ENCODE measurements at regions not wholly inside any gene's neighbourhood (a gene's known extent, or its start where the extent isn't known, plus 50 kb on each side); places are given as distances from the start of the nearest gene placed in this dataset.
"Not testable (repeated sequence)": the region's sequence is repeated elsewhere in the genome, so short reads cannot be mapped to it uniquely, and the experiment has no call there.

DNA sequence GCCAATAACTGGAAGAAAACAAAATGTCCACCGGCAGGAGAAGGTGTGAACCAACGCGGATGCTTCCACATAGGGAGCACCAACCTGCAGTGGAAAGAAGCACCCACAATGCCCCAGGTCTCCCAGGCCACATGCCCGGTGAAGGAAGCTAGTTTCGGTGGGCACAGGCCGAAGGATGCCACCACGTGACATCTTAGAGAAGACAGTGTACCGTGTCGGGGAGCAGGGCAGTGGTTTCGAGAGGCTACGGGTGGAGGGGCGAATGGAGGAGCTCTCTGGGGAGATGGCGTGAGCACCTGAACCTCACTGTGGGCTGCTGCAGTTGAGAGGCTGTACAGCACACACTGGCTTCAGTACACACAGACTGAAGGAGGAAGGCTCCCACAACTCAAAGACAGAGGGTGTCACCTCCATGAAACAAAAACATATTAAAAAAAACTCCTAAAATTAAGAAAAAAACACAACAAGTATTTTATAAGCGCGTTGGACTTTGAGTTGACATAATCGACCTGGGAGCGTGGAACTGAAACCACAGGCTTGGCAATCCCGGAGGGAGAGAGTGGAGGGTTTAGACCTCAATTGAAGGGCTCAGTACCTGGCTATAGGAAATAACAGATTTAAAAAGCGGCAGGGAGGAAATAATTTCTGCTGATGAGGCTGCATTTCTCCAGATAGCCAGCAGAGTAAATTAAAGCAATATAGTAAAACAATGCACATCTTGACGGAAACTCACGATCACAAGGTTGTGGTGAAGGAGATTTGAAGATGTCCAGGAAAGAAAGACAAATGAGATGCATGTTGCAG, 160.1 kb downstream of the RTP5 start:
- DNase-seq (ENCODE audit: low read depth), result no peak

DNA sequence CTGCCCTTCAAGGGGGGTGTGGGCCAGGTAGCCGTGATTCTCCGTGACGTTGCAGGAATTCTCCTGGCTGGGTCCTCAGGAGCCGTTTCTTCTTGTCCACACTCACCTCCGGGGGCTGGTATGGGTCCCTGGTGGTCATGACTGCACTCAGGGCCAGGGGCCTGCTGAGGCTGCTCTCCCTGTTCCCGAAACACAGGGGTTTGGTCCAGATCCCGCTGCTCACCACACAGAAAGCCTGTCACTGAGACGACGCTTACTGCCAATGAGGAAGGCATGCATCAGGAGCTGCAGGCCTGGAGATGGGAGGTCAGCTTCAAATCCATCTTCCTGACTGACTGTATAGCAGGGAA, 160.7 kb downstream of the RTP5 start:
- DNase-seq (ENCODE audit: low read depth), result no peak

DNA sequence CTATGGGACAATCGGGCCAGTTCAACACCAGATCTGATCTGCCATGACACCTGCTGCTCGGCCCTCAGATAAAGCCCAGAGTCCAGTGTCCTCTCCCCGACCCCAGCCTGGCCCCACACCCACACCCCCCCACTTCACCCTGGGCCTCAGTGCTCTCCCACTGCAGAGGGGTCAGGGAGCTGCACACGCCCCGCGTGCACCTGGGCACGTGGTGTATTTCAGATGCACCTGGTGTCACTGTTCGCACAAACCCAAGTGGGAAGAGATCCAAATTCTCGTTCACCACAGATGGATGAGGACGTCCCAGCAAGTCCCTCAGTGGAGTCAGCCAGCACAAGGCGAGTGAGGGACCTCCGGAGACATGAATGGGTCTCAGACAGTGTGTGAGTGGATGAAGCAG, 161.3 kb downstream of the RTP5 start:
- no peak for DNase-seq (ENCODE audit: low read depth)

DNA sequence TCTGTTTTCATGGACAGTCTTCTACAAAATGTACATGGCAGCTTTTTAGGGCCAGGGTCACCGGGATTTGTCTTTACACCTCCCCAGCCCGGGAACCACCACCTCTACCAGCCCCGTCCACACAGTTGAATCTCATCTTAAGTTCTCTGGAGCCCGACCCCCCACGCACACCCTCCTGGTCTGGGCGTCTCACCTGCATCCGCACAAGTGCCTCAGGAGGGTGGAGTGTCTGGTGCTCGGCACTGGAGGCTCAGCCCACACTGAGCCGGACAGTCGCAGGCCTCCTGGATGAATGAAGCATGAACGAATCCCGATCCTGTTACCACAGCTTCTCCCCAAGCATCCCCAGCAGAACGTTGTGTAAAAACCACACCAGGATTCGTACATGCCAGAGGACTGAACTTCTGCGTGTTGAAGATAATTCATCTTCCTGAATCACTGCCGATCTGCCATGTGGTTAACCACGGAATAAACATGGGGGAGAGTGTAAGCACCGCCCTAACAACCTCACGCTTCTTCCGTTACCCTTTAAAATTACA, 162.0 kb downstream of the RTP5 start:
- peak; percentile 47 for DNase-seq (ENCODE audit: low read depth)

DNA sequence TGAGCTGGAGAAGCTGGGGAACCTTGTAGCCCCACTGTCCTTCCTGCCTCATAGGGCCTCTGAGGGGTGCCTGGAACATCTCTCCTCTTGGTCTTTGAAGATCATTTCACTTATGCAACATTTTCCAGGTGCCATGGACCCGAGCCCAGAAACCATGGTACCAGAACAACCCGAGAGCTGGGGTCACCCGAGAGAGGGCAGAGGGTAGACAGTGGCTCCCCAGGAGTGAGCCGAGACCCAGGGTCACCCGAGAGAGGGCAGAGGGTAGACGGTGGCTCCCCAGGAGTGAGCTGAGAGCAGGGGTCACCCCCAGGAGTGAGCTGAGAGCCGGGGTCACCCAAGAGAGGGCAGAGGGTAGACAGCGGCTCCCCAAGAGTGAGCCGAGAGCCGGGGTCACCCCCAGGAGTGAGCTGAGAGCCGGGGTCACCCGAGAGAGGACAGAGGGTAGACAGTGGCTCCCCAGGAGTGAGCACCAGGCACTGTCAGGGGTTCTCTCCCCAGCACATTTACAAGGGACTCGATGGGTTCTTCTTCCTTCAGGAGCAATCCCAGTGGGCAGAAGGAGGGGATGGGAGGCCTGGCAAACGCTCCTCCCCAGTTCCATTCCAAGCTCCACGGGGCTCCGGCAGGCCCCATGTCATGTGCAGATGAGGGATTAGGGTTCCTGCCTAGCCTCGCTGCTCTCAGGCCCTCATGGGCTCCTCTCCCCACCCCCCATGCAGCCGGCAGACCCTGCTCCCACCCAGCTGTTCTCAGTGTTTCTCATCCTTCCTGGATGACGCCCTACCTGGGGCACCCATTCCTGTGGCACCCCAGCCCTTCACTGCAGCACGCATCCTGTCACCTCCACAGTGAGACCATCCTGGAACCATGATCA, 163.5 kb downstream of the RTP5 start:
- no peak for DNase-seq (ENCODE audit: low read depth)

DNA sequence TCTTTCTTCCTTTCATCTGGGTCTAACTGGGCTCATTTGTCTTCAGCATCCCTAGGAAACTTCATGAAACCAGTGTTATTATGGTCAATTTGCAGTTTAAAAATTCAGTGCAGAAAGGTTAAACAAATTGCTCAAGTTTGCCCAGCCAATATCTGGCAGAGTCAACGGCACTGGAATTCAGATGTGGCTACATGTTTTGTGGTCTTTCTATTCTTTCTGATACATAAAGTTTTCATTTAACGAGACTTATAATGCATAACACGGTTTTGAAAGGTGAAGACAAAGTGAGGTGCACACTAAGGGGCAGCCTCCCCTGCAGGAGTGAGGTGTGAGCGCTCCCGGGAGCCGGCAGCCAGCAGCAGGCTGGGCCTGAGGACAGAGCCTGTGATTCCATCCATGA, 164.6 kb downstream of the RTP5 start:
- no peak for DNase-seq (ENCODE audit: low read depth)

DNA sequence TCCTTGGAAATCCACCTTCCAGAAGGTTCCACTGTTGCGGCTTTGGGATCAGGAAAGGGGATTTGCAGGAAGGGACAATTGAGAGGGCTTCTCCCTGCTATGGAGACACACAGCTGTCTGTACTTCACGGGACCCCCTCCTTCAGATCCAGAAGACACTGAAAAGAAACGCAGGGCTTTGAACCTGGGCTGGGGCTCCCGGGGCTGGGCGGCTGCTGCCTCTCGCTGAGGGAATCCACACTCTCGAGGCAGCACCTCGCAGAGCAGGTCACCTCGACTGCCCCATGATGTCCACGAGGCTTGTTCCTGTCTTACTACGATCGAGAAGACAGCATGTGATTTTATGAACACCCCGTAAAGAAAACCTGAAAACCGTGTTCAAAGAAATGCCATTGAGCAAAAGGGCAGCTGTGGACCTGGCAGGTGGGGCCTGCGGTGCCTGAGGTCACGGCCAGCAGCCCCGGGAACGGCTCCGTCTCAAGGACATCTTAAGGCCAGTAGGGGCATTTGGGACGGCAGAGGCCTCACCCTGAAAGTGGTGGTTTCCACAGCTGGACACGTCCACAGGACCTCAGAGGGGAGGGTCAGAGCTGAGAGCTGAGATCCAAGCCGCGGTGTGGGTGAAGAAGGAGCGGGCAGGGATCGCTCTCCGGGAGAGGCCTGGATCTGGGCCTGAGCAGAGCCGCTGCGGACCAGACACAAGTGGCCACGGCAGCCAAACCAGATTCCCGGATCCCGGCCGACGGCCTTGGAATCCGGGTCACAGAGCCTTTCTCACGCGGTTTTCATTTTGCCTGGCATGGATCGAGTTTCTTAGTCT, 165.7 kb downstream of the RTP5 start:
- no peak for DNase-seq (ENCODE audit: low read depth)

DNA sequence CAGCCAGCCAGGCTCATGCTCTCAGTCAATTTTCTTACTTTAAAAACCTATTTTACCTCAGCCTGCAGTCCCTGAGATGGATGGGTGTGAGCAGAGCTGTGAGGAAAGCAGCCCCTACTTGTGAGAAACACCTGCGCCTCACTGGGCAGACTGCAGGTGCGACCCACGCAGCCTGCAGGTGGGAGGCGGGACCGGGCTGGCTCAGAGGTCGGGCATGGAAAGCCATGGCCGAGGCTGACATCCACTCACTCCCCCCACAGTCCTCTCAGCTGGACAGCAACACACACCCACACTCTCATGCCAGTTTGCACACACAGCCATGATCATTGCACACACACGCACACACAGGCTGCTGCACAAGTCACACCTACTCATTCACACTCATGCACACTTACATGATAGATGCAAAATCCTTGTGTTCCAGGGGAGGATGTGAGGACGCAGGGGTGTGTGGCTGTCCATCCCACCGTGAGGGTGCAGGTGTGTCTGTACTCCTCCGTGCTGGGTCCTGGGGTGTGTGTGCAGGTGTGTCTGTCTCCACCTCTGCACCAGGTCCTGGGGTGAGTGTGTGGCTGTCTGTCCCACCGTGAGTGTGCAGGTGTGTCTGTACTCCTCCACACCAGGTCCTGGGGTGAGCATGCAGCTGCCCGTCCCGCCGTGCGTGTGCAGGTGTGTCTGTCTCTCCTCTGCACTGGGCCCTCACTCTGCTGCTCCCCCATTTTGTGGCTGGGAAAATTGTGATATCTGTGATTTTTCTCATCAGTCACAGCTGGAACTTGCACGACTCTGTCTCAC, 166.5 kb downstream of the RTP5 start:
- no peak for DNase-seq (ENCODE audit: low read depth)

DNA sequence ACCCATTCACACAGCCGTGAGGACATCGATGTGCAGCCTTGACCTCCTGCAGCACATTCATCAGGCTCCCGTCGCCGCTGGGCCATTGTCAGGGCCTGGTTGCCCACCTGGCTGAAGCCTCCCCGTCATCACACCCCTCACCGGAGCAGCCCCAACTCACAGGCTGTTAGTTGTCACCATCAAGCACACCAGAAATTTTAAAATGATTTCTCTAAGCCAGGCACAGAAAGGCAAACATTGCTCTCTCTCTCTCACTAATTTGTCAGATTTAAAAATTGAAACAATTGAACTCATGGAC, 167.1 kb downstream of the RTP5 start:
- DNase-seq (ENCODE audit: low read depth), result no peak

DNA sequence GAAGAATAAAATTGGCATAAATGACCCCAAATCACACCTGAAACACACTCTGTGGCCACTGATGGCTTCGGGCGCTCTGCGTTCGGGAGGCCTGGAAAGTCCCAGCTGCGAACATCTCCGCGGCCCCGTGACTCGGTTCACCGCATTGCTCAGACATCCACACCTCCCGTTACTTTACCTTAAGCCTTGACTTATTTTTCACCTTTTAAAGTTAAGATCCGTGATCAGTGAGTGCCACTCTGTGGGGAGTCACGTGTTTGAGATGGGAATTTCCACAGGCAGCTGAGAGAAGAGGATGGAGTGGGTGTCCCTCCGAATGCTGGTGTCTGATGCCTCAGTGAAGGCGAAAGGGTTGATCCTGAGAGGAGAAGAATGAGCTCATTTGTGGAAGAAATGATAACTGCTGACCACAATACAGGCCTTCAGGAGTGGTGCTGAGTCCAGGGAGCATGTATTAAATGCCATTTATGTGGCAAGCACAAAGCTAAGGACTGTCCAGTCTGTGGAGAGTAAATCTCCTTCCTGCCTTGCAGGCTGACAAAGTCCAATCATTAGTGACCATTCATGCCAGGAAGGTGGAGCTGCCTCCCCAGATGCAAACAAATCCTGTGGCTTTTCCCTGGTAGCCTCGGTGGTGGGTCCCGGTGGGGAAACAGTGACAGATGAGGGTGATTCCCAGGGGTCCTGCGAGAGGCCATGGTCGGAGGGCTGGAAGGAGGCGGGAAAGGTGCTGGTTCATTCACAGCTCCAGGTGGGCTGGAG, 168.8 kb downstream of the RTP5 start:
- no peak for DNase-seq (ENCODE audit: low read depth)

DNA sequence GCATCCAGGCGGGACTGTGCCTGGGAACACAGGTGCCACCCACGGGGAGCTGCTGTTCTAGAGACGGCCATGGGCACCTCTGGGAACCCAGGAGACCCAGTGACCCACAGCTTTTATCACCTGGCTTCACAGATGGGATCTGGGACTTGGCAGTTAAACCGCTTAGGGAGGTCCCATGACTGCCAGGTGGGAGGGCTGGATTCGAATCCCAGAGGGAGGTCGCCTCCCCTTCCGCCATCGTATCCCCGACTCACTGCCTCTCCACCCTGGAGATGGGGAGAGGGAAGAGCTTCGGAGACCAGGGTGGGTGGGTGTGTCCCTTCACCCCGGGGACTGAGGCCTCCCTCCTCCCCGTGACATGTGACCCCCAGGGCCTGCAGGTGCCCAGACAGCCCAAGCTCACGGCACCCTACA, 169.4 kb downstream of the RTP5 start:
- DNase-seq (ENCODE audit: low read depth), result no peak

DNA sequence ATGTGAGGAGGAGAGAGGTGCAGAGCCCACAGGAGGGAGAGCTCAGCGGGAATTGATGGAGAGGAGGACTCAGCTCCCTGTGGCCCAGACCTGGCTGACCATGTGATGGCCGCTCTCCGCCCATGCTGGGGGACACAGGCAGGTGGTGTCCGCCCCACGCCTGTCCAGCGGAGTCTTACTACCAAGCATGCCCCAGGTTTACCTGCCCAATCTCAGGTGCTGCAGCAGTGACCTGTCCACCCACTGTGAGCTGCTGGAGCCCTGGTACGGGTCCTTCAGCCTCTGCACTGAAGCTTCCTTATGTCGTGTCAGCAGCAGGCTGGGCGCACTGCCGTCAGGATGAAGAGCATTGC, 170.8 kb downstream of the RTP5 start:
- DNase-seq (ENCODE audit: low read depth), result no peak

DNA sequence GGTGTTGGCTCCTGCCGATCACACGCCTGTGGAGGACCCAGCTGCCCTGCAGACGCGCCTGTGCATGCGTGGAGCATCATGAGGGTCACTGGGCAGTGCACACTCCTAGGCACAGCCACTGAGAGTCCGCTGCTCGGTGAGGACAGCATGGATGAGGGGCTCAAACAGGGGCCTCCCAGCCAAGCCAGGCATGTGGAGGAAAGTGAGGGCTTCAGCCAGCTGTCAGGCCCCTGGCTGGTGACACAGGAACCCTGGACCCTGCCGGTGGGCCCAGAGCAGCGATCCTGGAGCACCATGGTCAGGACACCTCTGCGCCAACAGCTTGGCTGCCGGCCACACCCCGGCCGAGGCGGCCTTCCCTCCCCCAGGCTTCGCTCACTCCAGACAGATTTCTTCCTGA, 171.2 kb downstream of the RTP5 start:
- no peak for DNase-seq (ENCODE audit: low read depth)

DNA sequence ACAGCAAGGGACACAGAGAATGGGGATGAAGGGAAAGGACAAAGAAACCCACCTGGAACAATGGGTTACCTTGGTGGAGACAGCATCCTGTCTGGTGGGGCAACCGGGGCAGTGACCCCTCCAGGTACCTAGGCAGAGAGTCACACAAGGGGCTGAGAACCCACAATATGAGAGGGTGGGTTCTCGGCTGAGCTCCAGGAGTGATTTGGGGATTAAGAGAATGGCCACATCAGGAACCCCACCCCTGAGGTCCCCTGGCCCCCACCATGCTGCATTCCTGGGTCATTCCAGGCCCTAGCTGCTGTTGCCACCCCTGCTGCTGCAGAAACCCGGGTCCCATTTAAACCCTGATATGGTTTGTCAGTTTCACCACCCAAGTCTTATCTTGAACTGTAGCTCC, 172.3 kb downstream of the RTP5 start:
- no peak for DNase-seq (ENCODE audit: low read depth)

DNA sequence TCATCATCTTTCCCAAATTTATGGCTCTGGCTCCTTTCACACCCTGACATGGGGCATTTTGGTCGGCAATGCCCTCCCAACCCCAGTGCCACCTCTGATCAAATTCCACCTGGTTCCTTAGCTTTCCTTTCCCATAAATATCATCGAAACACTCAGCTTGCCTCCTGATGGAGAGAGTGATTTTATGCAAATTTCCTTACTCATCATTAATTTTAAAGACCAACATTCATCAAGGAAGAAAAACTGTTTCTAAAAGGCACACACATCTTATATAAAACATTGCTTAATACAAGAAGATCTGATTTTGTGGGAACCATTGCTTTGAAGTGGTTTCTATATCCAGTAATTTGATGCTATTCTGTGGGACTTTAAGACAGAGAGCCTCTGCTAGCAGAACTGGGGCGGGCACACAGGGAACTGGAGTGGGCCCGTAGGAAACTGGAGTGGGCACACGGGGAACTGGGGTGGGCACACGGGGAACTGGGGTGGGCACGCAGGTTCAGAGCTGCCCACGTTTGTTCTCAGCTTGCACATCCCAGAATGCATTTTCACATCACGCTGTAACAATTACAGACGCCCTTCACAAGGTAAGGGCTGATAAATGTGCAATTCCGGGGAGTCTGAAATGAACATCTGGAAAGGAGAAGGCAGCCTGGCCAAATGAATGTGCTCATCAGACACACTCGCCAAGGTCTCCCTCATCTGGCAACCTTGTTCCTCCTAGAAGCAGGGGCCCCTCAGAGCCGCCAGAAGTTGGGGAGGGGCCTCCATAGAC, 174.2 kb downstream of the RTP5 start:
- DNase-seq (ENCODE audit: low read depth), result no peak

DNA sequence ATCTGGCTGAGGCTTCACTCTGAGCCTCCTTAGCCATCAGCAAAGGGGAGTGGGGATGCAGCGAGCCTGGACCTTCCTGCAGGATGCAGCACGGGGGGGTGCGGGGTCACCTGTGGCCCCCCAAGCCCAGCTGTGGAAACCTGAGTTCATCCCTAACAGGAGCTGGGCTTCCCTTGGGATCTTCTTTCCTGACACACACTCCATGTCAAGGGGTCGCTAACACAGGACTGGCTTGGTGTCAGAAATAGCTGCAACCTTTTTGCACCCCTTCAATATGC, 174.7 kb downstream of the RTP5 start:
- DNase-seq (ENCODE audit: low read depth), result no peak

DNA sequence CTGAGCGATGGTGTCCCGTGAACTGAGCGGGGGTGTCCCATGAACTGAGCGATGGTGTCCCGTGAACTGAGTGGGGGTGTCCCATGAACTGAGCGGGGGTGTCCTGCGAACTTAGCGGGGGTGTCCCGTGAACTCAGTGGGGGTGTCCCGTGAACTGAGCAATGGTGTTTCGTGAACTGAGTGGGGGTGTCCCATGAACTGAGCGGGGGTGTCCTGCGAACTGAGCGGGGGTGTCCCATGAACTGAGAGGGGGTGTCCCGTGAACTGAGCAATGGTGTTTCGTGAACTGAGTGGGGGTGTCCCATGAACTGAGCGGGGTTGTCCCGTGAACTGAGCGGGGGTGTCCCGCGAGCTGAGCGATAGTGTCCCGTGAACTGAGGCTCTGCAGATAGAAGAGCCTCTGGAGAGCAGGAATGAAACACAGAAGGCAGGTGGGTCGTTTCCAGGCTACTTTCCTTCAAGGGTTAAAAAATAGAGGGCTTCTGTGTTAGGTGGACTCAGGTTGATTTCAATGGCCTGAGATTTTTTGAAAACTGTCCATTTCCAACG, 176.1 kb downstream of the RTP5 start:
- not testable (repeated sequence) for DNase-seq (ENCODE audit: low read depth)

DNA sequence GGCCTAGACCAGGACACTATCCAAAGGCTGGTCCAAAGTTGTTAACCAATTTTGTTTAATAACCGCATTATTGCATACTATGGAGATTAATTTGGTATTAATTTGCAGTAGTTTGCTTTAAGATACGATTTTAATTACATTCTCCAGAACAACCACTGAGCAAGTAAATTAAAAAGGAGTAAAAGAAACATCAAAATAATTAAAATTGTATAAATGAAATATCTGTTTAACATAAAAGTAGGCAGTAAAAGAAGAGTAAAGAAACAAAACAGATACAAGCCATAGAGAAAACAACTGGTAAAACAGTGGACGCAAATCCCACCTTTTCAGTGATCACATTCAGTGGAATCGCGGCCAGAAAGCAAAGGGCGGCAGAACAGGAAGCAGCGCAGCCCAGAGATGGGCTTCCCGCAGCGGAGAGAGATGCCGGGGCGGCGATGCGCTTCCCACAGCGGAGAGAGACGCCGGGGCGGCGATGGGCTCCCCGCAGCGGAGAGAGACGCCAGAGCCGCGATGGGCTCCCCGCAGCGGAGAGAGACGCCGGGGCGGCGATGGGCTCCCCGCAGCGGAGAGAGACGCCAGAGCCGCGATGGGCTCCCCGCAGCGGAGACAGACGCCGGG, 176.8 kb downstream of the RTP5 start:
- no peak for DNase-seq (ENCODE audit: low read depth)

DNA sequence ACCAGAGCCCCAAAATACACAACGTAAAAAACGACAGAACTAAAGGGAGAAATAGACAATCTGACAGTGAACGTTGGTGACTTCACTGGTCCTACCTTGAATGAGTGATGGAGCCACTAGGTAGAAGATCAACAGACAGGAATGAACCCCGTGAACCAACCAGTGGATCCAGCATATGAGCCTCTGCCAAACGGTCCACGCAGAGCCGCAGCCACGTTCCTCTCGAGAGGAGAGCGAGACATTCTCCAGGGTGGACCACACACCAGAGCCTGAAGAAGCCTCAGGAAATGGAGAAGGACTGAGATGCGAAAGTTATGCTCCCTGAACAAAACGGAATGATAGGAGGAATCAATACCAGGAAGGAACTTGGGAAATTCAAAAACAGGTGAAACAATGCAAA, 178.4 kb downstream of the RTP5 start:
- DNase-seq (ENCODE audit: low read depth), result no peak

DNA sequence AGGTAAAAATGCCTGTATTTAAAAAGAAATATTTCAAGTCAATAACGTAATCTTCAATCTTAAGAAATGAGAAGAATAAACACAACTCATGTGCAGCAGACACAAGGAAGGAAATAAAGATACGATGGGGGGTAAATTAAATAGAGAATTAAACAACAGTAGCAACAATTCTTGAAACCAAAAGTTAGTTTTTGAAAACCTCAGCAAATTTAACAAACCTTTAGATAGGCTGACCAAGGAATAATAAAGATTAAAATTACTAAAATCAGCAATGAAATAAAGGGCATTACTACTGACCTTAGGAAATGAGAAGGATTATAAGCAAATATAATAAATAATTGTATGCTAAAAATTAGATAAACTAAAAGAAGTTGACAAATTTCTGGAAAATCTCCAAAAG, 178.9 kb downstream of the RTP5 start:
- DNase-seq (ENCODE audit: low read depth), result no peak

Data from activated gamma-delta T cell treated with anti-CD3 and anti-CD28 coated beads, Interleukin-2, amount 50 U/mL, for 16 hours (primary cell).